ENCODE measurements at regions not wholly inside any gene's neighbourhood (a gene's known extent, or its start where the extent isn't known, plus 50 kb on each side); places are given as distances from the start of the nearest gene placed in this dataset.

- Histone ChIP-seq H3K27me3 (ENCODE audit: control insufficient read depth, insufficient read depth, low read length) (no peaks in the 10 kb centered on the region), H3K27ac (ENCODE audit: low read length) (no peak overlapping the region), H3K9me3 (ENCODE audit: control insufficient read depth, insufficient read depth, low read depth, low read length) (no peaks in the 10 kb centered on the region), H3K36me3 (ENCODE audit: control insufficient read depth, insufficient read depth, low read length) (no peaks in the 10 kb centered on the region), H3K4me1 (ENCODE audit: control insufficient read depth, insufficient read depth, low read length) (no peaks in the 10 kb centered on the region), H3K4me3 (ENCODE audit: low read depth in 2 of 2, low read length in 2 of 2) (no peak overlapping the region)
- ATAC-seq = no peak
- no TSS peak for BruUV-seq (replicated peaks)
- no peak for DNase-seq (ENCODE audit: low read depth, low spot score)
- intact Hi-C loops (cut with micrococcal nuclease; ENCODE audit: unreplicated experiment) (no loop called here), in situ Hi-C loops (cut with HindIII; ENCODE audit: low pct_unique_long_range_greater_than_20kb, low sequenced_read_pairs) (no loop called here)
- ChIA-PET POLR2A (no interaction called here), CTCF (interaction anchor here (0.6 kb wide), 1 partner anchor 45 kb away, joined by 3 read pairs; no protein-coding TSS in a partner anchor)
- TF ChIP-seq POLR2AphosphoS5 (IDR thresholded peaks at IDR 0.05; ENCODE audit: low read depth, low read length) = no peak
- TF ChIP-seq SIN3A (IDR thresholded peaks at IDR 0.05; ENCODE audit: borderline replicate concordance, insufficient read depth, low read depth, low read length) = no peak
- TF ChIP-seq TCF7L2 (IDR thresholded peaks at IDR 0.05; ENCODE audit: low read depth, low read length) = no peak
- TF ChIP-seq CTCF (IDR thresholded peaks at IDR 0.05) = no peak
- TF ChIP-seq REST (IDR thresholded peaks at IDR 0.05; ENCODE audit: insufficient read depth in 1 of 2, low read depth in 2 of 2, low read length in 1 of 2) = no peak
Measured at GRCh38 chrX:78378476-78379115, 51.2 kb upstream of the CYSLTR1 start.
